ENCODE measurements at regions not wholly inside any gene's neighbourhood (a gene's known extent, or its start where the extent isn't known, plus 50 kb on each side); places are given as distances from the start of the nearest gene placed in this dataset.
"Not testable (repeated sequence)": the region's sequence is repeated elsewhere in the genome, so short reads cannot be mapped to it uniquely, and the experiment has no call there.

- Histone ChIP-seq H3K4me1 (ENCODE audit: control insufficient read depth, insufficient read depth, low read length, unreplicated experiment) (no peaks in the 10 kb centered on the region), H3K4me3 (ENCODE audit: low read depth, low read length) (no peak overlapping the region), H3K79me2 (ENCODE audit: control insufficient read depth, insufficient read depth, low read length, unreplicated experiment) (no peaks in the 10 kb centered on the region), H3K27me3 (ENCODE audit: insufficient read depth, low read length) (peaks cover 84% of the 10 kb centered on the region), H3K27ac (ENCODE audit: low read depth, low read length) (no peak overlapping the region), H2AFZ (ENCODE audit: low read length, unreplicated experiment) (no peak overlapping the region), H3K36me3 (ENCODE audit: insufficient read depth, low read length) (no peaks in the 10 kb centered on the region)
Measured at GRCh38 chr6:137545073-137545472, 50.9 kb upstream of the OLIG3 start.

GRCh38 chr6:137547186-137547585 is 53.0 kb upstream of the OLIG3 start:
- Histone ChIP-seq H3K27ac (ENCODE audit: low read depth, low read length) (no peak overlapping the region), H2AFZ (ENCODE audit: low read length, unreplicated experiment) (no peak overlapping the region), H3K4me3 (ENCODE audit: low read depth, low read length) (no peak overlapping the region), H3K27me3 (ENCODE audit: insufficient read depth, low read length) (peaks cover 87% of the 10 kb centered on the region), H3K79me2 (ENCODE audit: control insufficient read depth, insufficient read depth, low read length, unreplicated experiment) (no peaks in the 10 kb centered on the region), H3K36me3 (ENCODE audit: insufficient read depth, low read length) (no peaks in the 10 kb centered on the region), H3K4me1 (ENCODE audit: control insufficient read depth, insufficient read depth, low read length, unreplicated experiment) (no peaks in the 10 kb centered on the region)

GRCh38 chr6:137547601-137548000 is 53.4 kb upstream of the OLIG3 start:
- Histone ChIP-seq H3K4me3 (ENCODE audit: low read depth, low read length) (no peak overlapping the region), H3K4me1 (ENCODE audit: control insufficient read depth, insufficient read depth, low read length, unreplicated experiment) (no peaks in the 10 kb centered on the region), H3K36me3 (ENCODE audit: insufficient read depth, low read length) (no peaks in the 10 kb centered on the region), H3K27me3 (ENCODE audit: insufficient read depth, low read length) (peaks cover 87% of the 10 kb centered on the region), H3K27ac (ENCODE audit: low read depth, low read length) (no peak overlapping the region), H3K79me2 (ENCODE audit: control insufficient read depth, insufficient read depth, low read length, unreplicated experiment) (no peaks in the 10 kb centered on the region), H2AFZ (ENCODE audit: low read length, unreplicated experiment) (no peak overlapping the region)

- H3K27ac ChIP-seq (ENCODE audit: low read depth, low read length), result no peak overlapping the region
- no peak overlapping the region for H3K4me3 ChIP-seq (ENCODE audit: low read depth, low read length)
- H3K4me1 ChIP-seq (ENCODE audit: control insufficient read depth, insufficient read depth, low read length, unreplicated experiment), result no peaks in the 10 kb centered on the region
- no peak overlapping the region for H2AFZ ChIP-seq (ENCODE audit: low read length, unreplicated experiment)
- peaks cover 82% of the 10 kb centered on the region for H3K27me3 ChIP-seq (ENCODE audit: insufficient read depth, low read length)
- H3K79me2 ChIP-seq (ENCODE audit: control insufficient read depth, insufficient read depth, low read length, unreplicated experiment), result no peaks in the 10 kb centered on the region
- no peaks in the 10 kb centered on the region for H3K36me3 ChIP-seq (ENCODE audit: insufficient read depth, low read length)
Measured at GRCh38 chr6:137549106-137549505, 54.9 kb upstream of the OLIG3 start.

GRCh38 chr6:137550535-137550934 is 56.3 kb upstream of the OLIG3 start:
- Histone ChIP-seq H3K4me1 (ENCODE audit: control insufficient read depth, insufficient read depth, low read length, unreplicated experiment) (no peaks in the 10 kb centered on the region), H3K4me3 (ENCODE audit: low read depth, low read length) (no peak overlapping the region), H2AFZ (ENCODE audit: low read length, unreplicated experiment) (no peak overlapping the region), H3K27me3 (ENCODE audit: insufficient read depth, low read length) (peaks cover 70% of the 10 kb centered on the region), H3K79me2 (ENCODE audit: control insufficient read depth, insufficient read depth, low read length, unreplicated experiment) (no peaks in the 10 kb centered on the region), H3K27ac (ENCODE audit: low read depth, low read length) (no peak overlapping the region), H3K36me3 (ENCODE audit: insufficient read depth, low read length) (no peaks in the 10 kb centered on the region)

GRCh38 chr6:137552146-137552545 is 58.0 kb upstream of the OLIG3 start:
- no peaks in the 10 kb centered on the region for H3K36me3 ChIP-seq (ENCODE audit: insufficient read depth, low read length)
- no peak overlapping the region for H3K27ac ChIP-seq (ENCODE audit: low read depth, low read length)
- no peak overlapping the region for H3K4me3 ChIP-seq (ENCODE audit: low read depth, low read length)
- peaks cover 56% of the 10 kb centered on the region for H3K27me3 ChIP-seq (ENCODE audit: insufficient read depth, low read length)
- no peak overlapping the region for H2AFZ ChIP-seq (ENCODE audit: low read length, unreplicated experiment)
- H3K79me2 ChIP-seq (ENCODE audit: control insufficient read depth, insufficient read depth, low read length, unreplicated experiment), result no peaks in the 10 kb centered on the region
- no peaks in the 10 kb centered on the region for H3K4me1 ChIP-seq (ENCODE audit: control insufficient read depth, insufficient read depth, low read length, unreplicated experiment)

GRCh38 chr6:137552809-137553208 is 58.6 kb upstream of the OLIG3 start:
- Histone ChIP-seq H3K79me2 (ENCODE audit: control insufficient read depth, insufficient read depth, low read length, unreplicated experiment) (no peaks in the 10 kb centered on the region), H3K36me3 (ENCODE audit: insufficient read depth, low read length) (no peaks in the 10 kb centered on the region), H3K27ac (ENCODE audit: low read depth, low read length) (no peak overlapping the region), H3K4me1 (ENCODE audit: control insufficient read depth, insufficient read depth, low read length, unreplicated experiment) (no peaks in the 10 kb centered on the region), H2AFZ (ENCODE audit: low read length, unreplicated experiment) (no peak overlapping the region), H3K4me3 (ENCODE audit: low read depth, low read length) (no peak overlapping the region), H3K27me3 (ENCODE audit: insufficient read depth, low read length) (peaks cover 49% of the 10 kb centered on the region)

- H3K36me3 ChIP-seq (ENCODE audit: insufficient read depth, low read length); H3K4me3 ChIP-seq (ENCODE audit: low read depth, low read length); H3K79me2 ChIP-seq (ENCODE audit: control insufficient read depth, insufficient read depth, low read length, unreplicated experiment); H3K27ac ChIP-seq (ENCODE audit: low read depth, low read length); H3K4me1 ChIP-seq (ENCODE audit: control insufficient read depth, insufficient read depth, low read length, unreplicated experiment); H2AFZ ChIP-seq (ENCODE audit: low read length, unreplicated experiment): not testable (repeated sequence)
- peaks cover 34% of the 10 kb centered on the region for H3K27me3 ChIP-seq (ENCODE audit: insufficient read depth, low read length)
Measured at GRCh38 chr6:137559521-137560183, 65.5 kb upstream of the OLIG3 start.

- peaks cover 34% of the 10 kb centered on the region for H3K27me3 ChIP-seq (ENCODE audit: insufficient read depth, low read length)
- H2AFZ ChIP-seq (ENCODE audit: low read length, unreplicated experiment), result no peak overlapping the region
- H3K36me3 ChIP-seq (ENCODE audit: insufficient read depth, low read length), result no peaks in the 10 kb centered on the region
- H3K4me3 ChIP-seq (ENCODE audit: low read depth, low read length), result no peak overlapping the region
- H3K79me2 ChIP-seq (ENCODE audit: control insufficient read depth, insufficient read depth, low read length, unreplicated experiment), result no peaks in the 10 kb centered on the region
- no peaks in the 10 kb centered on the region for H3K4me1 ChIP-seq (ENCODE audit: control insufficient read depth, insufficient read depth, low read length, unreplicated experiment)
- H3K27ac ChIP-seq (ENCODE audit: low read depth, low read length), result no peak overlapping the region
Measured at GRCh38 chr6:137560184-137560563, 66.0 kb upstream of the OLIG3 start.

GRCh38 chr6:137568067-137568466 is 73.9 kb upstream of the OLIG3 start:
- Histone ChIP-seq H3K4me1 (ENCODE audit: control insufficient read depth, insufficient read depth, low read length, unreplicated experiment) (no peaks in the 10 kb centered on the region), H3K27ac (ENCODE audit: low read depth, low read length) (no peak overlapping the region), H2AFZ (ENCODE audit: low read length, unreplicated experiment) (no peak overlapping the region), H3K36me3 (ENCODE audit: insufficient read depth, low read length) (no peaks in the 10 kb centered on the region), H3K4me3 (ENCODE audit: low read depth, low read length) (no peak overlapping the region), H3K79me2 (ENCODE audit: control insufficient read depth, insufficient read depth, low read length, unreplicated experiment) (no peaks in the 10 kb centered on the region), H3K27me3 (ENCODE audit: insufficient read depth, low read length) (peaks cover 66% of the 10 kb centered on the region)

GRCh38 chr6:137570393-137570792 is 76.2 kb upstream of the OLIG3 start:
- peaks cover 86% of the 10 kb centered on the region for H3K27me3 ChIP-seq (ENCODE audit: insufficient read depth, low read length)

More at GRCh38 chr6:137570393-137570792, 76.2 kb upstream of the OLIG3 start:
- H3K27ac ChIP-seq (ENCODE audit: low read depth, low read length), result no peak overlapping the region
- no peaks in the 10 kb centered on the region for H3K36me3 ChIP-seq (ENCODE audit: insufficient read depth, low read length)
- no peaks in the 10 kb centered on the region for H3K79me2 ChIP-seq (ENCODE audit: control insufficient read depth, insufficient read depth, low read length, unreplicated experiment)
- H2AFZ ChIP-seq (ENCODE audit: low read length, unreplicated experiment), result no peak overlapping the region
- H3K4me1 ChIP-seq (ENCODE audit: control insufficient read depth, insufficient read depth, low read length, unreplicated experiment), result no peaks in the 10 kb centered on the region
- H3K4me3 ChIP-seq (ENCODE audit: low read depth, low read length), result no peak overlapping the region

All from ACC112 (cell line).